HG02884 (cell line): ENCODE measurements at regions not wholly inside any gene's neighbourhood (a gene's known extent, or its start where the extent isn't known, plus 50 kb on each side); places are given as distances from the start of the nearest gene placed in this dataset.
"Not testable (repeated sequence)": the region's sequence is repeated elsewhere in the genome, so short reads cannot be mapped to it uniquely, and the experiment has no call there.

Experiments used
- ATAC-seq: cut with Tn5 transposase; IDR thresholded peaks from one replicate; pipeline ENCODE4 v1.9.1; 2021; ENCODE audit warnings: mild to moderate bottlenecking, moderate library complexity; ENCODE audit not compliant: unreplicated experiment

GRCh38 chr2:147615726-147616125, 229.1 kb upstream of the ACVR2A start:
- no peak for ATAC-seq

GRCh38 chr2:147614979-147615470, 229.8 kb upstream of the ACVR2A start:
- ATAC-seq = no peak

DNA sequence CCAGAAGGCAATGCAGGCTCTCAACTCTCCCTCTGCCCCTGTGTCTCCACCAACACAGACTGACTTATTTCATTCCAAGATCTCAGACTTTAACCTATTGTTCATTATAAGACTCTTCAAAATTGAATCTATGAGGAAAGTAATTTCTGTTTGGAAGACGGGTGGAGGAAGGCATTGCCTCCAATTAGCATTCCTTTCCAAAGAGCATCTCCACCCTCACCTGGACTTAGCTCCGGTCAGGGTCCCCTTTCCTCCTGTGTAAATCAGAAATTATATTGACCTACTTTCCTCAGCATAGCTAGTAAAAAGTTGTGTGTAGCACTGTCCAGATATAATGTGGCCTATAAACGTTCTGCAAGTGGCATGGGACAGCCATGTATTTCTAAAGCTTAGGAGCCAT, 230.4 kb upstream of the ACVR2A start:
- ATAC-seq = no peak

- no peak for ATAC-seq
These were observed 234.3 kb upstream of the ACVR2A start for GRCh38 chr2:147610496-147611040.

- ATAC-seq = no peak
These were observed 235.5 kb upstream of the ACVR2A start for GRCh38 chr2:147609301-147609700.

- no peak for ATAC-seq
These were observed 237.4 kb upstream of the ACVR2A start for GRCh38 chr2:147607379-147607778.

GRCh38 chr2:147603876-147604275, 241.0 kb upstream of the ACVR2A start:
- ATAC-seq = no peak

DNA sequence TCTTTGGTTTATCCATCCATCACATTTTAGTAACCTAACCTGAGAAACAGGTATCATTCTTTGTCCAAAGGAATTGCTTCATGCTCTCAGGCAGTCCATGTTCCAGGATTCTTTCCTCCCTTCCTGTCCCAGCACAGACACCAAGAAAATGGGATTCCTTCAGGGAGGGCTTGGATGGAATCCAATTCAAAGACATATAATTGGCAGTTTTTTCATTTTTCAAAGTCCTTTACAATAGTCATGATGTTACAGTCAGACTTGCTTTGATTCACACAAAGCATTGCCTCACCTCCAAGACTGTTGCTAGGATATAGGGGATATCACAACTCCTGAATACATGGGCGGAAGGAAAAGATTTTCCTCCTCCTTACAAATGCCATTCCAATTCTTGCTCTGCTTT, 241.4 kb upstream of the ACVR2A start:
- no peak for ATAC-seq

DNA sequence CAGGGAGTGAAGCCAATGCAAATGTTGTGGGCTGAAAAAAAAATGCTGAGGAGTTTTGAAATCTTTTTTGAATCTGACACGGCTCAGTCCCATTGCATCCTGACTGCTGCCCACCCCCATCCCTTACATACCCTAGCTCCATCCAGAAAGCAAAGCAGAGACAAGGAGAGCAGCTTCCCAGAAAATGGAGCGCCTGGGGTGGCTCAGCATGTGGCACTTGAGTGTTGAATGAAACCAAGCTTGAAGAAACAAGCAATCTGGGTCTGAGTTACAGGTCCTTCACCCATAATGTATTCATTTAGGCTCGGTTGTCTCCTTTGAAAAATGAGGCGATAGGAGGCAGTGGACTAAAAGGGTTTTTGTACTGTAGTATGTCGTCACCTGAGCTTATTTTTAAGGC, 244.2 kb upstream of the ACVR2A start:
- no peak for ATAC-seq

DNA sequence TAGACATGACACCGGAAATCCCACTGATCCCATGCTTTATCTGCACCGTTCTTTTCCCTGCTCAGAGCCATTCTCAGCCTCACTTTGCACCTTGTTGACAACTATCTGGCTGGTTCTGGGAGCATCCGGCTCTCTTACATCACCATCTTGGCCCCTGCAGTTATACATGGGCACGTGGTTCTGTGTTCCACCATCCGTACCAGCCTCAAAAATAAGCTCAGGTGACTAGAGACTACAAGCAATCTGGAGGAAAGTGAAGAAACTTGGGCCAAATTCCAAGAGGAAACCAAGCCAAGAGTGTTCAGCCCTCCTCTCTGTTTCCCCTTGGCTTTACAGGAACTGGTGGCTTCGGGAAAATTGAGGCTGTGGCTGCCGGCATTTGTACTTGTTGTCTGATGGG, 244.6 kb upstream of the ACVR2A start:
- no peak for ATAC-seq

DNA sequence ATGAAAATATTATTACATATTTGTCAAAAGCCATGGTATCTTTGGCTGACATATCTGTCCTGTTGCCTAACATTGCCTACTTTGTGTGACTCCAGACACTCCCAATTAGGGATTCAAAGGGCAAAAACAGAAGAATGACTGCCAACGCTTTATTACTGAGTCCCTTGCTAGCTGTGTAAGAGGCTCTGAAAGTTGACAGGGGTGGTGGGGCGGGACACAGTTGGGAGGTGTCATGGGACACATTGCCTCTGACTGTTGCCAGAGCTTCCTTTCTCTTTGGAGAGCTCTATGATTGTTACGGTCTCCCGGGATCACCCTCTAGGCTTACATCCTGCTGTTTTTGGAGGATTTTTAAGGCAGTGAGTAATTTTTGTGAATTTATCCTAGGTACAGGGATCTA, 249.6 kb upstream of the ACVR2A start:
- ATAC-seq = no peak

- ATAC-seq = no peak
These were observed 250.8 kb upstream of the ACVR2A start for GRCh38 chr2:147594038-147594437.

GRCh38 chr2:147592784-147593183, 252.0 kb upstream of the ACVR2A start:
- not testable (repeated sequence) for ATAC-seq

- ATAC-seq = no peak
These were observed 255.7 kb upstream of the ACVR2A start for GRCh38 chr2:147589127-147589526.

DNA sequence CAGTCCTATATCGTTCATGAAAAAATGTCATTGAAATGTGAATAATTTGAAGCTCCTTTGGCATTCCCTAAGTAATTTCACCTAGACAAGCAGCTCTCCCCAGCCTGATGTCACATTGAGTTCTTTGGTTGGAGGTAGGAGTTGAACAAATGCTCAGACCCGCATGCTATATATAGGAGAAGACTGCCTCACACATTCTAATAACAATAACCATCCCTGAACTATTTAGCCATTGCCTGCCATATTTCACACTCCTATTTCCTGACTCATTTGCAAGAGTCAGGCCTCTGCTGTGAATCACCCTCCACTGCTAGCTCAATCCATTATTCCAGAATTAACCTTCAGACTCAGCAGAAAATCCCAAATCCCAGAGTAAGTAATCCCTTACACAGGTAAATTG, 256.6 kb upstream of the ACVR2A start:
- ATAC-seq = no peak

- no peak for ATAC-seq
These were observed 266.3 kb upstream of the ACVR2A start for GRCh38 chr2:147578529-147578928.

GRCh38 chr2:147577998-147578380, 266.8 kb upstream of the ACVR2A start:
- no peak for ATAC-seq

GRCh38 chr2:147577323-147577997, 267.4 kb upstream of the ACVR2A start:
- ATAC-seq = no peak

GRCh38 chr2:147575106-147575505, 269.7 kb upstream of the ACVR2A start:
- ATAC-seq = no peak

- ATAC-seq = no peak
These were observed 272.2 kb upstream of the ACVR2A start for GRCh38 chr2:147572622-147573021.

- no peak for ATAC-seq
These were observed 275.4 kb upstream of the ACVR2A start for GRCh38 chr2:147569426-147569825.

GRCh38 chr2:147568109-147568508, 276.7 kb upstream of the ACVR2A start:
- ATAC-seq = no peak

DNA sequence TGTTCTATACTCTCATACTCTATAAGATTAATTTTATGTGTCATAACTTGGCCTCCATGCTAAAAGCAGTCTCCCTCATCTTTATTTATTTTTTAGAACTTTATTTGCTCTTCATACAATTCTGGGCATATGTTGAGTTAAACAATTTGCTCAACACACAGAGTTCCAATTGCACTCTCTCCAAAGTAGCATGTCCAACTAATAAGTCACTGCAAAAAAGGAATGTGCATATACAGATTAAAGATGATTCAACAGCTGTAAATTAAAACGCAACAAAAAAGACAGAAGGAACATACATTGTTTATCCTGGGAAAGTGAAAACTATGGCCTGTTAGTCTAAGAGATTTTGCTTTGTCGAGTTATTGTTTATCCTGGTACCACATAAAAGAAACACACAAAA, 277.7 kb upstream of the ACVR2A start:
- ATAC-seq = no peak
